HCT116 (cell line): ENCODE measurements at regions not wholly inside any gene's neighbourhood (a gene's known extent, or its start where the extent isn't known, plus 50 kb on each side); places are given as distances from the start of the nearest gene placed in this dataset.

Experiments
- ATAC-seq: fragments of 200-7000 bp; cut with Tn5 transposase; 2 replicates; pipeline ENCODE4 v1.9.1; 2020; ENCODE audit warnings: mild to moderate bottlenecking, moderate library complexity
- BruUV-seq: library from RNA; stranded (reverse); fragments of 400-500 nt; replicated peaks from 2 replicates; lab custom pipeline; 2021; lab: Mats Ljungman, UMichigan
- CTCF ChIA-PET: fragments of 300-600 bp; sonication (Branson Sonifier 250); formaldehyde crosslinking; loops from one replicate; lab custom pipeline; 2021; ENCODE audit warnings: antibody characterized with exemption; lab: Charles Lee
- POLR2A ChIA-PET: fragments of 300-600, 350-600 bp; sonication (Branson Sonifier 250); formaldehyde crosslinking; loops from one replicate; lab custom pipeline; 2021; ENCODE audit warnings: antibody characterized with exemption; lab: Charles Lee
- RAD21 ChIA-PET, 2 experiments: fragments of 300-600 bp; sonication (Branson Sonifier 250); formaldehyde crosslinking; loops; one replicate each; lab custom pipeline; 2023; ENCODE audit warnings: low total read pairs in 2 of 2; ENCODE audit not compliant: uncharacterized antibody in 2 of 2, unreplicated experiment in 2 of 2, low non-redundant PET in 1 of 2; lab: Charles Lee
- DNase-seq: peaks from one replicate; pipeline ENCODE4 v3.0.0-alpha.2; 2010; ENCODE audit warnings: low read depth, low spot score
- H2AFZ ChIP-seq: fragments of 200-600 bp; shearing (Covaris generic), sonication (generic); 2 replicates; pipeline ENCODE4 v1.6.1; 2017; ENCODE audit warnings: low read depth, mixed run types, mixed read lengths, antibody characterized with exemption, low read length; ENCODE audit not compliant: poor library complexity, severe bottlenecking
- H3K27ac ChIP-seq: 2 replicates; pipeline ENCODE4 v1.5.1; 2012; ENCODE audit warnings: low read depth, low read length
- H3K27me3 ChIP-seq: fragments of 200-600 bp; sonication (generic); 2 replicates; pipeline ENCODE4 v1.6.1; 2016; ENCODE audit warnings: mixed run types, low read length, mixed read lengths; ENCODE audit not compliant: insufficient read depth
- H3K36me3 ChIP-seq, 2 experiments: fragments of 200-500 bp in 1 of 2; fragments of 200-600 bp in 1 of 2; sonication (Bioruptor generic) in 1 of 2; sonication (generic) in 1 of 2; 2 replicates each; pipeline versions ENCODE4 v1.5.1 to v1.6.1; 2014 to 2016; ENCODE audit warnings: low read length in 2 of 2, inconsistent platforms in 1 of 2, mixed read lengths in 1 of 2, mixed run types in 1 of 2; ENCODE audit not compliant: insufficient read depth in 2 of 2, control insufficient read depth in 1 of 2
- H3K4me1 ChIP-seq, 2 experiments: fragments of 200-600 bp in 1 of 2; sonication (generic) in 1 of 2; 2 replicates each; pipeline versions ENCODE4 v1.5.1 to v1.6.1; 2012 to 2017; ENCODE audit warnings: low read length in 2 of 2, inconsistent platforms in 1 of 2, mild to moderate bottlenecking in 1 of 2, mixed read lengths in 1 of 2, mixed run types in 1 of 2, moderate library complexity in 1 of 2; ENCODE audit not compliant: insufficient read depth in 2 of 2, control insufficient read depth in 1 of 2
- H3K4me2 ChIP-seq: fragments of 200-600 bp; sonication (generic); 2 replicates; pipeline ENCODE4 v1.6.1; 2017; ENCODE audit warnings: mixed run types, low read length, mixed read lengths
- H3K4me3 ChIP-seq, 2 experiments: fragments of 200-600 bp in 1 of 2; sonication (generic) in 1 of 2; replicated peaks in 1 of 2; 2 replicates each; pipeline ENCODE4 v1.5.1; 2011 to 2016; ENCODE audit warnings: low read length in 2 of 2, control low read depth in 1 of 2, low read depth in 1 of 2, mild to moderate bottlenecking in 1 of 2, mixed read lengths in 1 of 2, mixed run types in 1 of 2
- H3K79me2 ChIP-seq: fragments of 200-600 bp; sonication (generic); 2 replicates; pipeline ENCODE4 v1.6.1; 2017; ENCODE audit warnings: mild to moderate bottlenecking, mixed run types, low read length, moderate library complexity, mixed read lengths; ENCODE audit not compliant: insufficient read depth
- H3K9ac ChIP-seq: fragments of 200-600 bp; sonication (generic); 2 replicates; pipeline ENCODE4 v1.6.1; 2016; ENCODE audit warnings: low read length, mixed read lengths
- H3K9me2 ChIP-seq: fragments of 200-600 bp; sonication (generic), shearing (Covaris generic); 2 replicates; pipeline ENCODE4 v1.6.1; 2017; ENCODE audit warnings: mixed run types, mild to moderate bottlenecking, moderate library complexity; ENCODE audit not compliant: insufficient read depth
- H3K9me3 ChIP-seq, 2 experiments: fragments of 200-500 bp in 1 of 2; fragments of 200-600 bp in 1 of 2; sonication (Bioruptor generic) in 1 of 2; sonication (generic) in 1 of 2; 2 replicates each; pipeline ENCODE4 v1.6.1; 2014 to 2017; ENCODE audit warnings: low read length in 2 of 2, mixed read lengths in 2 of 2, inconsistent platforms in 1 of 2, low read depth in 1 of 2, mild to moderate bottlenecking in 1 of 2, mixed run types in 1 of 2, moderate library complexity in 1 of 2; ENCODE audit not compliant: control insufficient read depth in 1 of 2, insufficient read depth in 1 of 2
- H4K20me1 ChIP-seq: fragments of 200-600 bp; sonication (generic), shearing (Covaris generic); 2 replicates; pipeline ENCODE4 v1.6.1; 2017; ENCODE audit warnings: mixed run types, mild to moderate bottlenecking, moderate library complexity; ENCODE audit not compliant: insufficient read depth
- EZH2phosphoT487 ChIP-seq: fragments of 200-600 bp; IDR thresholded peaks from 2 replicates; pipeline ENCODE4 v1.6.1; 2018; ENCODE audit warnings: antibody characterized with exemption, borderline replicate concordance
- FOSL1 ChIP-seq: IDR thresholded peaks from 2 replicates; pipeline ENCODE4 v1.6.1; 2012; ENCODE audit warnings: low read depth
- POLR2A ChIP-seq: IDR thresholded peaks from 2 replicates; pipeline ENCODE4 v1.7.0; 2011; ENCODE audit warnings: borderline replicate concordance; ENCODE audit not compliant: insufficient read depth, insufficient read length; ENCODE audit errors: extremely low read depth
- POLR2AphosphoS5 ChIP-seq: IDR thresholded peaks from 2 replicates; pipeline ENCODE4 v1.6.1; 2011; ENCODE audit warnings: mild to moderate bottlenecking, low read depth, low read length, moderate library complexity
- SP1 ChIP-seq: IDR thresholded peaks from 2 replicates; pipeline ENCODE4 v1.6.1; 2012; ENCODE audit warnings: low read depth
- SRF ChIP-seq: IDR thresholded peaks from 2 replicates; pipeline ENCODE4 v1.6.1; 2012; ENCODE audit warnings: low read depth
- YY1 ChIP-seq: IDR thresholded peaks from 2 replicates; pipeline ENCODE4 v1.6.1; 2011; ENCODE audit warnings: low read length, low read depth, moderate library complexity, mild to moderate bottlenecking; ENCODE audit not compliant: insufficient replicate concordance; ENCODE audit errors: extremely low read depth
- ZBTB33 ChIP-seq: IDR thresholded peaks from 2 replicates; pipeline ENCODE4 v1.6.1; 2011; ENCODE audit warnings: mild to moderate bottlenecking, low read length, moderate library complexity; ENCODE audit not compliant: insufficient replicate concordance; ENCODE audit errors: extremely low read depth
- ZNF274 ChIP-seq: fragments of 200-500 bp; sonication (Bioruptor generic); IDR thresholded peaks from 2 replicates; pipeline ENCODE4 v1.6.1; 2014; ENCODE audit warnings: mild to moderate bottlenecking, low read depth, low read length, inconsistent platforms
- intact Hi-C: fragments of 100-400 bp; cut with micrococcal nuclease; formaldehyde crosslinking; loops from 2 replicates; pipeline ENCODE4 v1.10.0; 2022

DNA sequence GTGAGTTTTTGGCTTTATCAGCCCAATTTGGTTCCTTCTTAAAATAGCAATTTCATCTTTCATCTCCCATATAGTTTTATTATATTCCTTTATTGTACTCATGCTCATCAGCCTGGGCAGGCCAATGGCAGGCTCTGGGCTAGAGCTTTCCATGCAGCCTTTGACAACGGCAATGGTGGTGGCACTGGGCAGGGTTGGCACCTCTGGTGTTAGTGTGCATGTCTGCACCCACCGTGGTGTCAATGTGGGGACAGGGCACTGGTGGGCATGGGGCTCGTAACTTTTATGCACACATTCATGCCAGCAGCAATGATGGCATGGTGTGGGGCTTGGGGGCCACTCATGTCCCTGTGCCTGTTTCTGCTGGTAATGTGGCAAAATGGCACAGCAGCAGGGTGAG lies 1305.4 kb downstream of the DSC3 start:
- H3K36me3 ChIP-seq = no peaks in the 10 kb centered on the region
- TF ChIP-seq ZBTB33 (no peak), YY1 (no peak), POLR2AphosphoS5 (no peak), POLR2A (no peak), FOSL1 (no peak), EZH2phosphoT487 (no peak)
- TF ChIP-seq, all 23 proteins: peak for 0
- Histone ChIP-seq H3K79me2 (no peaks in the 10 kb centered on the region), H4K20me1 (no peaks in the 10 kb centered on the region), H2AFZ (no peak overlapping the region), H3K27ac (no peak overlapping the region), H3K9ac (no peak overlapping the region), H3K9me2 (no peaks in the 10 kb centered on the region), H3K4me3 (no peak overlapping the region), H3K4me2 (no peak overlapping the region), H3K9me3 (no peaks in the 10 kb centered on the region), H3K4me1 (no peaks in the 10 kb centered on the region), H3K27me3 (no peaks in the 10 kb centered on the region)
- intact Hi-C loops = no loop called here
- POLR2A ChIA-PET = no interaction called here
- ATAC-seq (no peak), DNase-seq (no peak)
- RAD21 ChIA-PET = no interaction called here
- no TSS peak for BruUV-seq
- CTCF ChIA-PET = no interaction called here

DNA sequence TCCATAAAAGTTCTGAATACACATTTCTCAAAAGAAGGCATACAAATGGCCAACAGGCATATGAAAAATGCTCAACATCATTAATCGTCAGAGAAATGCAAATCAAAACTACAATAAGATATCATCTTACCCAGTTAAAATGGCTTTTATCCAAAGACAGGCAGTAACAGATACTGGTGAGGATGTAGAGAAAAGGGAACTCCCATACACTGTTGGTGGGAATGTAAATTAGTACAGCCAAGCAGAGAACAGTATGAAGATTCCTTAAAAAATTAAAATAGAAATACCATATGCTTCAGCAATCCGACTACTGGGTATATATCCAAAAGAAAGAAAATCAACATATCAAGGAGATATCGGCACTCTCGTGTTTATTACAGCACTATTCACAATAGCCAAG lies 1312.5 kb downstream of the DSC3 start:
- intact Hi-C loops = no loop called here
- no peak for ATAC-seq
- H3K4me1 ChIP-seq = no peaks in the 10 kb centered on the region

More for the DNA sequence above, 1312.5 kb downstream of the DSC3 start:
- Histone ChIP-seq H3K4me3 (no peak overlapping the region), H3K9me2 (no peaks in the 10 kb centered on the region), H4K20me1 (no peaks in the 10 kb centered on the region), H3K79me2 (no peaks in the 10 kb centered on the region), H2AFZ (no peak overlapping the region), H3K27ac (no peak overlapping the region), H3K9ac (no peak overlapping the region), H3K27me3 (no peaks in the 10 kb centered on the region), H3K9me3 (no peaks in the 10 kb centered on the region; a peak in 1 of 4 replicates), H3K4me2 (no peak overlapping the region), H3K36me3 (no peaks in the 10 kb centered on the region)
- TF ChIP-seq ZNF274 (no peak), SP1 (no peak), SRF (no peak), FOSL1 (no peak)
- RAD21 ChIA-PET = no interaction called here
- CTCF ChIA-PET = no interaction called here
- no TSS peak for BruUV-seq
- POLR2A ChIA-PET = no interaction called here
- no peak for DNase-seq
